NCI-H510A treated with DMSO at 0.1 percent for 48 hours (cell line): ENCODE measurements at regions not wholly inside any gene's neighbourhood (a gene's known extent, or its start where the extent isn't known, plus 50 kb on each side); places are given as distances from the start of the nearest gene placed in this dataset.
A peak's percentile ranks its signal among the peaks of the same experiment; 100 is the strongest.

Experiments used
- DNase-seq: peaks from one replicate; lab custom pipeline; 2025; lab: John Stamatoyannopoulos, UW

GRCh38 chr4:181272422-181272821 lies 970.8 kb upstream of the TENM3 start:
- no peak for DNase-seq

GRCh38 chr4:181278941-181279340 lies 964.3 kb upstream of the TENM3 start:
- no peak for DNase-seq

DNA sequence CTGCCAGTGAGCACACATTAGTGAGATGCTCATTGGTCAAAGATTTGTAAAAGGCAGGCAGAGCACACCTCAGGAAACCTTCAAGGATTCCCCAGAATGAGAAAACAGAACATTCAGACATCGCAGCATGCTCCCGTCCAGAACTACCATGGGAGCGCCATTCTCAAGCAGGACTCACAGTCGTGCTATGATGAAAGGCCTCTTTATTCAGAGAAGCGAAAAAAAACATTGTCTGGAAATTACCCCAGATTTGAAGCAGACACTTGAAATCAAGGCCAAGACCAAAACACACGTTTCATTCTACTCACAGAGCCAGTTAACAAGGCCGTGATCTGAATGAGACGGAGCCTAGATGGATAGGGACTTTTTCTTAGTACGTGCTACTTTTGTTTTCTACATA lies 961.8 kb upstream of the TENM3 start:
- no peak for DNase-seq

- peak; percentile 65 for DNase-seq
Observed at GRCh38 chr4:181289198-181289597, 954.0 kb upstream of the TENM3 start.

DNA sequence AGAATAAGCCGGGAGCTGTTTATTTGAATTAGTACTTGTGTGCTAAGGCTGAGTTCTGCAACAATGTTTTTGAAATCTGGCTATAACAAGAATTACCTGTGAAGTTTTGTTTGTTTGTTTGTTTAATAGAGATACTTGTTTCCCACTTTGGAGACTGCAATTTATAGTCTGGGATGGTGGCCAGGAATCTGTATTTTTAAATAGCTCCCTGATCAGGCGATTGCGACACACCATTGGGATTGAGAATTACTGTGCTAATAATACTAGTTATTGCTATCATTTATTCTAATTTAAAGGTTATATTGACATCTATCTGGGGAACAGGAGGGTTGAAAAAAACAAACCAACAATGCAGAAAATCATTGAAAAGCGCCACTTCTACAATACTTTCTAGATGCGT lies 951.6 kb upstream of the TENM3 start:
- no peak for DNase-seq

DNA sequence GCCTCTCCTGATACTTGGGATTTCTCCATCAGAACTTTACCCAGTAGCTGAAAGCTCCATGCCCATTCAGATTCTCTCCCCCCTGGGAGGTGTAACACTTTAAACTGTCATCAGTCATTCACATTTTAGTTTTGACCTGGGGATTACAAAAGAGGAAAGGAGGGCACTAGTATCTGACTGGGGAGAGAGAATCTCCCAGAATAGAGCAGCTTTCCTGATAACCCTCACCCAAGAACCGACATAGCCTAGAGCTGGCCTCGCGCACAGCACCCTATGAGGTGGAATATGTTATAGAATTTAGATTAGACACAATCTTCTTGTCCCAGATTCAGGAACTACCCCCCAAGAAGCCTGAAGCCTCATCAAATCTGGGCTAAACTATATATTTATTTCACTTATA lies 950.2 kb upstream of the TENM3 start:
- DNase-seq: no peak

GRCh38 chr4:181293541-181293940 lies 949.7 kb upstream of the TENM3 start:
- DNase-seq: no peak

DNA sequence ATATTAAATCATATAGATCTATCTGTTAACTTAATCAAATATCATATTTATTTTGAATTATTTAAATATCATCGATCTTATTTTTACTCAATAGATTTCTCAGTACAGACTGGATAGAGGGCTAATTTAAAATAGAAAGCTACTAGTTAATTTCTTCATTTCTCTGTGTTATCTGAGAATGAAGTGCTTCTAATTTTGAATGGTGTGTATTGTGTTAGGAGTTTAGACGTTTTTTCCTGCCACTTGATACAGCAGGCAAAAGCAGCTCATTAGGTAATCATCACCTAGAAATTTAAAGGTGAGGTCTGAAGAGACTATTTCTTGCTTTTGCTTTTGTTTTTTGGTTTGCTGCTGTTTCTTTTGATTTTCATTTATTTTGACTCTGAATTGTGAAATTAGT lies 948.8 kb upstream of the TENM3 start:
- no peak for DNase-seq

DNA sequence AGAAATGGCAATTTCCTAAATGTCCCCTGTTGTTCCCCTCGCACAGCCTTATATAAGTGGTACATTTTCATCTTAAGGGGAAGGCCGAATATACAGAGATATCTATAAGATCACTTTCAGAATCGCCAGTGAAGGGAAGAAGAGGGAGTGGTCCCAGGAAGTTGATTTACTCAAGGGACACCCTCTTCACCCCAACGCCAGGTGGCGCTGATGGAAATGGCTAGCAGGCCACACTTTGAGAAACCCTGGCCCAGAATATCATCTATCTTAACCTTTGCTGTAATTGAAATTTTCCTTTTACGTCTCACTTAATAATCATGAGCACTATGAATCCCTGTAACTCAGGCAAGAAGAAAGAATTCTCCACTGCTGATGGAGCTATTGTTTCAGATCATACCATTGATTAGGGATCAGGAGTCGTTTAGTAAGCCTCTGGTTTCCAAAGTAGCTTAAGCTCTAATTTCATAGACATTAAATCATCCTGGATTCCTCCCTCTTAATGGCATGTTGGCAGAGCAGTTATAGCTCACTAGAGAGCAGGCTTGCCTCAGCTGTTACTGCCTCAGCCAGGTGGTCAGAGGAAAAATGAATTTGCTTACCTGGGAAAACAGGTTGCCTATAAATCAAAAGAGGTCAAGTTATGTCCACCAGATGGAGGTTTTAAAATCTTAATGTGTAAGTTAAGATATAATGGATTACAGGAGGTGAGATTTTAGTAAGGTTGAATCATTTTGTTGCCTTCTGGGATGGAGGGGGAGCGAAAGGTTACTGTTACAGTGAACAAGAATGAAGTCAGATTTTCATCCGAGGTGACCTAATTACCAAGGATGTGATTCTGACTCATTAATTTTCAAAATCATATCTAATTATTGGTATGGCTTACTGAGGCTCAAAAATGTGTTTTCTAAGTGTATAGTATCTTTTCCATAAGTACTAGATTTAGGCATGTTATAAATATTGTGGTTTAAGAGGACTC lies 941.2 kb upstream of the TENM3 start:
- DNase-seq: peak; percentile 49

GRCh38 chr4:181307824-181308223 lies 935.4 kb upstream of the TENM3 start:
- no peak for DNase-seq

GRCh38 chr4:181308476-181309312 lies 934.5 kb upstream of the TENM3 start:
- DNase-seq: peak; percentile 30

DNA sequence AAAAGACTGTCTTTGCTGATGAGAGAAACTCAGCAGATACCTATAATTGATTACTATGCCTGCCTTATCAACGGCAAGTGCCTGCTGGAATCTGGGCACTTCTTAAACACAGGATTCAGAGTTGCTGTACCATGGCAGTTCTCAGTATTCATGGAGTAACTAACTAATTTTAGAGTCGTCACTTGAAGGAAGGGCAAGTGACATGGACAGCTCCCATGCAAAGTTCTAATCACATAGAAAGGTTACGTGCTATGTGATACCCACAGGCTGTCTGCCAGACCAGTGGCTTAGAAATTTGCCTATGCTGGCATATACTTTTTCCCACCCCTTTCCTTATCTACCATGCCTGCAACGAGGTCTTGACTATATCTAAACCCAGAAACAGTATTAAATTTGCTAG lies 931.1 kb upstream of the TENM3 start:
- DNase-seq: no peak

- DNase-seq: peak; percentile 56
Observed at GRCh38 chr4:181319629-181320028, 923.6 kb upstream of the TENM3 start.

DNA sequence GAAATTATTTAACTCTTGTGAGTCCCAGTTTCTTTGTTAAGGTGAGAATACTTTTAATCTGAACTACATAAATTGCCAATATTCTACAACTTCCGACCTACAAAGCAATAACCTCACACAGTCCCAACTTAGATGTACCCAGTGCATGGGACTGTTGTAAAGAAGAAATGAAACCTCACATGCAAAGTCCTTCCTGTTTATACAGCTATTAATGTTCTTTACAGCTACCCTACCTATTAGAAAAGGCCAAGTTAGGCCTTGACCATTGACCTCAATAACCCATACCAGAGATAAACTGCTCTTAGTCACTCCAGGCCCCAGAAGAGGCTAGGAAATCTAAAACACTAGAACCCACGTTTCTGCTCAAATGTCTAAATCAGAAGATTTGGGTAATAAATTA lies 920.1 kb upstream of the TENM3 start:
- DNase-seq: no peak

GRCh38 chr4:181330654-181331201 lies 912.5 kb upstream of the TENM3 start:
- no peak for DNase-seq

DNA sequence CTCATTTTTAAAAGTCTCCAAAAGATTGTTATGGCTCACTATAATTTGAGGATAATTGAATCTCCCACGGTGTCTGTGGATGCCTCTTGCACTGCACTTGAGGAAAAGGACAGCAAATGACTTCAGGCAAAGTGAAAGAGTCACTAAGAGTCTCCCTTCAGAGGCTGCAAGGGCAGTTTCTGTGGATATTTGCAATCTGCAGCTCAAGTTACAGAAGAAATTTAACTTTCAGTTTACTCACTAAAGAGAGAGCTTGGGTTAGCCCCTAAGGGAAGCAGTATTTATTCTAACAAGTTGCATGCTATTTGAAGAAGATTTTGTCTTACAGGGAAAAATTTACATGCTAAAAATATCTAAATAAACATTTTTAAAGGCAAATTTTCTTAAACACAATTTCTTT lies 912.0 kb upstream of the TENM3 start:
- no peak for DNase-seq

- no peak for DNase-seq
Observed at GRCh38 chr4:181345931-181346330, 897.3 kb upstream of the TENM3 start.

- no peak for DNase-seq
Observed at GRCh38 chr4:181350615-181351415, 892.4 kb upstream of the TENM3 start.

DNA sequence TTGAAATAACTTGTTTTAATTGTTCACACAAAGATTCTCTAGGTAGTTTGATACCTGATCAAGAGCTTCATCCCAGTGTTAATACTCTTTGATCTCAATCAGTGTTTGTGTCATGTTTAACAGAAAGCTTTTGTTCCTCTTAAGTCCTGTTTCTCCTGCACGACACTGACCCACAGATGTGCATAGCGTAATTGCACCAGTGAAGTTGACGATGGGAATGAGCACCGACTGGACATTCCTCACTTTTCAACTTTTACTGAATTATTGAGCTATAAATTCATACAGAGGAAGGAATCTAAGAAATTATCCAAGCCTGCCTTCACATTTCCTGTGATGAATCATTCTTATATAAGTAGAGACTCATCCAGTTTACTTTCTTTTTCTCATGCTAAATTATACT lies 878.7 kb upstream of the TENM3 start:
- DNase-seq: no peak

DNA sequence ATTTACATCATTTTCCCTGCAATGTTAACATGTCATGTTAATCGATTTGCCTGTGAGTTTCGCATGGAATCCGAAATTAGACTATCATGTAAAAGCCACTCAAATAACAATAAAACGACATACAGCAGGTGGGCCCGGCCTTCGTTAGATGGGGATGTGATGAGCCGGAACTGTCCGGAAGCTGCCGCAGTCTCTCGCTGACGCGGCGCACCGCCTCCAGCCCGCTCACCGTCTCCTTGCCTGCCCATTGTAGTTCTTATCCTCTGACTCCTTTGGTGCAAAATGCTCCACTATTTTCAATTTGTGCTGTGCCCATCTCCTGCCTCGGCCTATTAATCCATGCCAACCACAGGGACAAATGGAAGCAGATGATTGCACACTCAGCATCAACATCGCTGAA lies 877.5 kb upstream of the TENM3 start:
- DNase-seq: no peak

GRCh38 chr4:181372014-181372413 lies 871.2 kb upstream of the TENM3 start:
- DNase-seq: no peak

- DNase-seq: no peak
Observed at GRCh38 chr4:181376058-181376457, 867.1 kb upstream of the TENM3 start.
